OCI-LY3 (cell line): ENCODE measurements at regions not wholly inside any gene's neighbourhood (a gene's known extent, or its start where the extent isn't known, plus 50 kb on each side); places are given as distances from the start of the nearest gene placed in this dataset.

Source experiments
- H2AFZ ChIP-seq: fragments of 200-600, 300-600 bp; shearing (Covaris generic); 2 replicates; pipeline ENCODE4 v1.6.0; 2014; ENCODE audit warnings: antibody characterized with exemption, low read depth, low read length
- H3K27ac ChIP-seq: fragments of 200-600, 300-600 bp; sonication (generic); 2 replicates; pipeline ENCODE4 v1.5.1; 2014; ENCODE audit warnings: mild to moderate bottlenecking, low read length, moderate library complexity, mixed read lengths
- H3K27me3 ChIP-seq: fragments of 200-600, 300-600 bp; sonication (generic); 2 replicates; pipeline ENCODE4 v1.6.1; 2014; ENCODE audit warnings: low read depth, low read length, mixed read lengths
- H3K36me3 ChIP-seq: fragments of 200-600, 300-600 bp; sonication (generic); replicated peaks from 2 replicates; pipeline ENCODE3; 2014; ENCODE audit warnings: low read depth, low read length, mixed read lengths
- H3K4me1 ChIP-seq: fragments of 300-600, 200-600 bp; sonication (generic); 2 replicates; pipeline ENCODE4 v1.6.1; 2014; ENCODE audit warnings: low read length, mixed read lengths
- H3K4me2 ChIP-seq: fragments of 200-600, 300-600 bp; sonication (generic); 2 replicates; pipeline ENCODE4 v1.6.1; 2014; ENCODE audit warnings: low read length, mixed read lengths
- H3K4me3 ChIP-seq: fragments of 300-600, 200-600 bp; sonication (generic); 2 replicates; pipeline ENCODE4 v1.5.1; 2014; ENCODE audit warnings: antibody characterized with exemption, mild to moderate bottlenecking, low read length, moderate library complexity
- H3K79me2 ChIP-seq: fragments of 300-600, 200-600 bp; shearing (Covaris generic); 2 replicates; pipeline ENCODE4 v1.6.1; 2014; ENCODE audit warnings: mild to moderate bottlenecking, low read length, mixed read lengths
- H3K9ac ChIP-seq: fragments of 300-600, 200-600 bp; shearing (Covaris generic); 2 replicates; pipeline ENCODE4 v1.6.0; 2014; ENCODE audit warnings: mild to moderate bottlenecking, low read length, moderate library complexity
- H3K9me3 ChIP-seq: fragments of 200-600, 300-600 bp; shearing (Covaris generic); 2 replicates; pipeline ENCODE4 v1.6.1; 2014; ENCODE audit warnings: low read length, mixed read lengths; ENCODE audit not compliant: insufficient read depth
- H4K20me1 ChIP-seq: fragments of 200-600, 300-600 bp; sonication (generic); 2 replicates; pipeline ENCODE4 v1.6.1; 2016; ENCODE audit warnings: low read length, mixed read lengths; ENCODE audit not compliant: insufficient read depth
- EZH2phosphoT487 ChIP-seq: fragments of 200-600 bp; shearing (Covaris generic); IDR thresholded peaks from 2 replicates; pipeline ENCODE4 v1.6.1; 2018; ENCODE audit warnings: antibody characterized with exemption, mixed run types, low read depth
- TF ChIP-seq, protein P1 (sequence below): fragments of 200-600, 300-600 bp; sonication (generic); IDR thresholded peaks from 2 replicates; pipeline ENCODE4 v1.5.1; 2014; ENCODE audit warnings: antibody characterized with exemption, low read length, low read depth

GRCh38 chr14:28020112-28020511, 746.5 kb upstream of the FOXG1 start:
- Histone ChIP-seq H3K9me3 (no peaks in the 10 kb centered on the region), H3K9ac (no peak overlapping the region), H3K27ac (no peak overlapping the region), H2AFZ (no peak overlapping the region), H3K27me3 (no peaks in the 10 kb centered on the region), H3K4me3 (no peak overlapping the region), H4K20me1 (no peaks in the 10 kb centered on the region), H3K4me2 (no peak overlapping the region), H3K79me2 (no peaks in the 10 kb centered on the region), H3K36me3 (no peaks in the 10 kb centered on the region), H3K4me1 (no peaks in the 10 kb centered on the region)
- TF ChIP-seq, protein P1, sequence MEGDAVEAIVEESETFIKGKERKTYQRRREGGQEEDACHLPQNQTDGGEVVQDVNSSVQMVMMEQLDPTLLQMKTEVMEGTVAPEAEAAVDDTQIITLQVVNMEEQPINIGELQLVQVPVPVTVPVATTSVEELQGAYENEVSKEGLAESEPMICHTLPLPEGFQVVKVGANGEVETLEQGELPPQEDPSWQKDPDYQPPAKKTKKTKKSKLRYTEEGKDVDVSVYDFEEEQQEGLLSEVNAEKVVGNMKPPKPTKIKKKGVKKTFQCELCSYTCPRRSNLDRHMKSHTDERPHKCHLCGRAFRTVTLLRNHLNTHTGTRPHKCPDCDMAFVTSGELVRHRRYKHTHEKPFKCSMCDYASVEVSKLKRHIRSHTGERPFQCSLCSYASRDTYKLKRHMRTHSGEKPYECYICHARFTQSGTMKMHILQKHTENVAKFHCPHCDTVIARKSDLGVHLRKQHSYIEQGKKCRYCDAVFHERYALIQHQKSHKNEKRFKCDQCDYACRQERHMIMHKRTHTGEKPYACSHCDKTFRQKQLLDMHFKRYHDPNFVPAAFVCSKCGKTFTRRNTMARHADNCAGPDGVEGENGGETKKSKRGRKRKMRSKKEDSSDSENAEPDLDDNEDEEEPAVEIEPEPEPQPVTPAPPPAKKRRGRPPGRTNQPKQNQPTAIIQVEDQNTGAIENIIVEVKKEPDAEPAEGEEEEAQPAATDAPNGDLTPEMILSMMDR, result no peak
- no peak for TF ChIP-seq EZH2phosphoT487

GRCh38 chr14:28023853-28024252, 742.7 kb upstream of the FOXG1 start:
- no peaks in the 10 kb centered on the region for H3K27me3 ChIP-seq
- no peak overlapping the region for H3K4me3 ChIP-seq
- no peak overlapping the region for H3K27ac ChIP-seq
- H3K79me2 ChIP-seq, result no peaks in the 10 kb centered on the region
- TF ChIP-seq EZH2phosphoT487, result no peak
- TF ChIP-seq, protein P1, result no peak
- H2AFZ ChIP-seq, result no peak overlapping the region
- no peaks in the 10 kb centered on the region for H3K4me1 ChIP-seq
- no peak overlapping the region for H3K4me2 ChIP-seq
- H3K9ac ChIP-seq, result no peak overlapping the region
- H3K9me3 ChIP-seq, result no peaks in the 10 kb centered on the region
- H4K20me1 ChIP-seq, result no peaks in the 10 kb centered on the region
- no peaks in the 10 kb centered on the region for H3K36me3 ChIP-seq

GRCh38 chr14:28052251-28052650, 714.3 kb upstream of the FOXG1 start:
- H3K27ac ChIP-seq, result no peak overlapping the region
- no peak overlapping the region for H3K4me2 ChIP-seq
- no peak overlapping the region for H3K4me3 ChIP-seq
- H3K27me3 ChIP-seq, result no peaks in the 10 kb centered on the region
- H3K79me2 ChIP-seq, result no peaks in the 10 kb centered on the region
- H4K20me1 ChIP-seq, result no peaks in the 10 kb centered on the region
- no peak overlapping the region for H2AFZ ChIP-seq
- H3K9me3 ChIP-seq, result peaks cover 3% of the 10 kb centered on the region; the same call in 1 of the 2 replicates
- H3K9ac ChIP-seq, result no peak overlapping the region
- no peaks in the 10 kb centered on the region for H3K36me3 ChIP-seq
- H3K4me1 ChIP-seq, result peaks cover 3% of the 10 kb centered on the region; the same call in 1 of the 2 replicates
- no peak for TF ChIP-seq EZH2phosphoT487

GRCh38 chr14:28055008-28055407, 711.6 kb upstream of the FOXG1 start:
- Histone ChIP-seq H3K79me2 (no peaks in the 10 kb centered on the region), H2AFZ (no peak overlapping the region), H3K9me3 (peaks cover 3% of the 10 kb centered on the region; the same call in 1 of the 2 replicates), H3K9ac (no peak overlapping the region), H4K20me1 (no peaks in the 10 kb centered on the region), H3K4me2 (no peak overlapping the region), H3K36me3 (no peaks in the 10 kb centered on the region), H3K27me3 (no peaks in the 10 kb centered on the region), H3K4me3 (no peak overlapping the region), H3K4me1 (peaks cover 5% of the 10 kb centered on the region; the same call in 1 of the 2 replicates), H3K27ac (no peak overlapping the region)
- TF ChIP-seq EZH2phosphoT487, result no peak
- TF ChIP-seq, protein P1, result no peak
